Lower leg skin (tissue), 4 donors: ENCODE measurements at regions not wholly inside any gene's neighbourhood (a gene's known extent, or its start where the extent isn't known, plus 50 kb on each side); places are given as distances from the start of the nearest gene placed in this dataset.

Source experiments
- DNase-seq, 2 donors: peaks; one replicate each; pipeline ENCODE4 v3.0.0-alpha.2; 2019; ENCODE audit warnings: low spot score in 2 of 2
- H3K4me3 ChIP-seq: fragments of 200-600 bp; sonication (generic); 2 replicates; pipeline ENCODE4 v1.5.1; 2017; ENCODE audit warnings: mild to moderate bottlenecking, low read depth; ENCODE audit not compliant: poor library complexity, severe bottlenecking
- CTCF ChIP-seq, 3 donors: fragments of 450-650 bp; IDR thresholded peaks; one replicate each; pipeline ENCODE4 v1.5.1; 2016; ENCODE audit warnings: antibody characterized with exemption in 3 of 3, mild to moderate bottlenecking in 3 of 3, moderate library complexity in 2 of 3
- POLR2A ChIP-seq, 2 donors: fragments of 450-650 bp; IDR thresholded peaks; one replicate each; pipeline ENCODE4 v1.6.1; 2016 to 2017; ENCODE audit warnings: antibody characterized with exemption in 2 of 2, mild to moderate bottlenecking in 1 of 2, moderate library complexity in 1 of 2
- WGBS, 2 donors: methylation state at CpG; one replicate each; pipeline ENCODE4 v1.1.5; 2018; 5-methylcytosine and 5-hydroxymethylcytosine counted together
- intact Hi-C: fragments of 100-400 bp; cut with DNase I; formaldehyde crosslinking; loops from one replicate; pipeline ENCODE4 v1.15.0; 2023; ENCODE audit warnings: low total_unique reads

- no peak for DNase-seq
- 4 to 16% methylated on average over 7 of the region's 7 CpGs for WGBS, 2 donors
- TF ChIP-seq POLR2A (IDR thresholded peaks at IDR 0.05) (no peak), CTCF (IDR thresholded peaks at IDR 0.05) (no peak)
- H3K4me3 ChIP-seq = no peak overlapping the region
- intact Hi-C loops = no loop called here
These were observed 231.1 kb upstream of the SERP2 start for GRCh38 chr13:44142540-44142867.

DNA sequence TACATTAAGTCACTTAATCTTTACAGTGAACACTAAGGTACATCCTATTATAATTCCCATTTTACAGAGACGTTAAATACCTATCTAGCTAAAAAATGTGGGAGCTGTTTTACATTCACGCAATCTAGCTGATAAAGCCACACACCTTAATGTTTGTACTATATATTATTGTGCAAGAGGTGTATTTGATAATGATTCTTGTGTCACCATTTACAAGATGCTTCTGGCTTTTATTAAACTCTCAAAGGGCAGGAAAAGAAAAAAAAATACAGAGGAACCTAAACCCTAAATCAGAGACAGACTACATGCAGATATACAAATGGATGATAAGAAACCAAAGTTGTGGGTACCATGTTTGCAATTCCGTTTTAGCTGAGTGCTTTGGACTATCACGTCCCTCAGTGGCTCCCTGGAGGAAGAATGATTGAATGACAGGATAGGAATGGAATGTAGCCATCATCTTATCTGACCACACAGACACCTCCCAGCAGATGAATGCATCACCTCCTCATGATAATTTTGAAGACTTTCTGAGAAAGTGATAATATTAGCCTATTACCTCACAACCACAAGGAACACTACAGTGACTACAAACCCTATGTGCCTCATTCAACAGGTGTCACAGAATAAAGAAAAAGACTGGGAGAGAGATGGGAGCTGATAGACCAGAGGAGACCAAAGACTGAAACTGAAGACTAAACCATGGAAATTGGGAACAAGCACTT lies 230.5 kb upstream of the SERP2 start:
- whole genome bisulfite sequencing, 2 donors = 59 to 64% methylated on average over 4 of the region's 4 CpGs
- no peak overlapping the region for H3K4me3 ChIP-seq
- TF ChIP-seq CTCF (IDR thresholded peaks at IDR 0.05) = no peak
- TF ChIP-seq POLR2A (IDR thresholded peaks at IDR 0.05) = no peak
- intact Hi-C loops = no loop called here
- no peak for DNase-seq

DNA sequence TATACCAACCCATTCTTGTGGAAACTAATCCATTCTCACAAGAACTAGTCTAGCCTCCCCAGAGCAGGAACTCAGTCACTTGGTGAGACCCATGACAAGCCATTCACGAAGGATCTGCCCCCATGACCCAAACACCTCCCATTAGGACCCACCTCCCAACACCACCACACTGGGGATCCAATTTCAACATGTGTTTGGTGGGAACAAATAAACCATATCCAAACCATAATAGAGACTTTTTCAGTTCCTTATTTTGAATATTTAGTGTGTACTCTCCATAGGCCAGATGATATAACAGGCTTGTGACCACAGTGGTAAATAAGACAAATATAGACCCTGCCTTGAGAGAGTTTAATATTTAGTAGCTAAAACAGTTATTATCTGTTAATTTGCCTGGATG lies 227.5 kb upstream of the SERP2 start:
- TF ChIP-seq POLR2A (IDR thresholded peaks at IDR 0.05) (no peak), CTCF (IDR thresholded peaks at IDR 0.05) (no peak)
- whole genome bisulfite sequencing, 2 donors = 88 to 89% methylated on average over 1 of the region's 1 CpG
- no peak overlapping the region for H3K4me3 ChIP-seq
- no peak for DNase-seq
- intact Hi-C loops = no loop called here

DNA sequence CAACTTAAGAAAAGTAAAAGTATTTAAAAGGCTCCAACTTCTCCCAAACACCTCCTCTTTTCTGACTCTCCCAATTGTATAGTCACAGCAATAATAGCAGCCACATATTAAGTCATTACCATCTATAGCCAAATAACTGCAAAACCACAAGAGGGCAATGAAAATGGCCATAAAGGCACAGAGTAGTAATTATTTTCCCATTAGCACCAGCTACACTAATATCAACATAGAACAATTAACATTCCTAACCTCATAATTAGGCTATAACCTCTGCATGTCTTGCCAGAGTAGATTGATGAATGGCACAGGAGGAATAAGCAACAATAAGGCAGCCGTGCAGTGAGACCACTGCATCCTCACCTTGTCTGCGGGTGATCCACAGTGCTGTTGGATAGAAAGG lies 226.4 kb upstream of the SERP2 start:
- TF ChIP-seq POLR2A (IDR thresholded peaks at IDR 0.05) = no peak
- no peak for TF ChIP-seq CTCF (IDR thresholded peaks at IDR 0.05)
- intact Hi-C loops = no loop called here
- 61 to 96% methylated on average over 2 of the region's 2 CpGs for WGBS, 2 donors
- no peak for DNase-seq
- no peak overlapping the region for H3K4me3 ChIP-seq

DNA sequence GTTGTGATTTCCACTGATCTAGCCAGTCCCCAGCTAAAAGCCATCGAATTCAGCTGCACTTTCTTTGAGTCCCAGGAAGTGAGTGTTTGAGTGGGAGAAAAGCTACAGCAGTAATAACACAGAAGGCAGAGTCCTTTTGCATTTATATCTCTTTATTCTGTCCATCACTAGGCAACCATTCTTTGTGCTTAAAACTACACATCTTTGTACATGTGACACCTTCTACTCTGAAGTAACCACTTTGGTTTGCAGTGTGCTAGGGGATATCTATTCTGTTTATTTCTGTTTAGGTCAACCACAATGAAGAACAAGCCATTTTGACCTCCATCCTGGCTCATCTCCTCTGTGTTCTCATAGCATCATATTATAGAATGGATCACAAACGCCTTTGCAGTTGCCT lies 226.0 kb upstream of the SERP2 start:
- H3K4me3 ChIP-seq = no peak overlapping the region
- intact Hi-C loops = no loop called here
- 78 to 91% methylated on average over 2 of the region's 2 CpGs for WGBS, 2 donors
- DNase-seq = no peak
- TF ChIP-seq CTCF (IDR thresholded peaks at IDR 0.05) (no peak), POLR2A (IDR thresholded peaks at IDR 0.05) (no peak)
